Keratinocyte (primary cell): ENCODE measurements at regions not wholly inside any gene's neighbourhood (a gene's known extent, or its start where the extent isn't known, plus 50 kb on each side); places are given as distances from the start of the nearest gene placed in this dataset.

Source experiments
- DNase-seq: peaks from one replicate; pipeline ENCODE4 v3.0.0-alpha.2; 2011; ENCODE audit warnings: low read depth, missing footprints, low spot score
- FAIRE-seq: peaks from 2 replicates; lab custom pipeline; 2011; peaks lifted over from hg19 to GRCh38; lab: Jason Lieb, UNC
- H2AFZ ChIP-seq: 2 replicates; pipeline ENCODE4 v1.6.0; 2012; ENCODE audit warnings: low read length, control low read depth, inconsistent platforms; ENCODE audit not compliant: control insufficient read depth
- H3K27ac ChIP-seq: 2 replicates; pipeline ENCODE4 v1.5.1; 2011; ENCODE audit warnings: low read length; ENCODE audit not compliant: control insufficient read depth, insufficient read depth
- H3K27me3 ChIP-seq: 3 replicates; pipeline ENCODE4 v1.6.0; 2011; ENCODE audit warnings: low read length; ENCODE audit not compliant: control insufficient read depth, insufficient read depth; ENCODE audit errors: extremely low read depth
- H3K36me3 ChIP-seq, 2 experiments: 2 replicates in 1 of 2; 3 replicates in 1 of 2; pipeline ENCODE4 v1.5.1; 2011; ENCODE audit warnings: low read length in 2 of 2, mild to moderate bottlenecking in 1 of 2; ENCODE audit not compliant: control insufficient read depth in 2 of 2, insufficient read depth in 2 of 2; ENCODE audit errors: extremely low read depth in 1 of 2
- H3K4me1 ChIP-seq: 3 replicates; pipeline ENCODE4 v1.5.1; 2011; ENCODE audit warnings: low read length; ENCODE audit not compliant: control insufficient read depth, insufficient read depth; ENCODE audit errors: extremely low read depth
- H3K4me2 ChIP-seq: 3 replicates; pipeline ENCODE4 v1.6.0; 2011; ENCODE audit warnings: low read depth, low read length; ENCODE audit not compliant: control insufficient read depth, insufficient read depth; ENCODE audit errors: extremely low read depth
- H3K4me3 ChIP-seq, 3 experiments: fragments of 200-600 bp in 1 of 3; sonication (generic) in 1 of 3; 2 replicates in 2 of 3; 3 replicates in 1 of 3; pipeline ENCODE4 v1.5.1; 2011 to 2016; ENCODE audit warnings: low read length in 3 of 3, mild to moderate bottlenecking in 3 of 3, control low read depth in 2 of 3, inconsistent platforms in 1 of 3, low read depth in 1 of 3, mixed read lengths in 1 of 3, mixed run types in 1 of 3, moderate library complexity in 1 of 3; ENCODE audit not compliant: control insufficient read depth in 2 of 3, insufficient read depth in 2 of 3; ENCODE audit errors: extremely low read depth in 1 of 3
- H3K79me2 ChIP-seq: 2 replicates; pipeline ENCODE4 v1.6.0; 2012; ENCODE audit warnings: low read length; ENCODE audit not compliant: control insufficient read depth, insufficient read depth
- H3K9ac ChIP-seq: 3 replicates; pipeline ENCODE4 v1.6.0; 2011; ENCODE audit warnings: low read length; ENCODE audit not compliant: control insufficient read depth, insufficient read depth; ENCODE audit errors: extremely low read depth
- H3K9me1 ChIP-seq: 3 replicates; pipeline ENCODE4 v1.6.0; 2011; ENCODE audit warnings: low read length; ENCODE audit not compliant: control insufficient read depth, insufficient read depth; ENCODE audit errors: extremely low read depth
- H3K9me3 ChIP-seq: 2 replicates; pipeline ENCODE4 v1.5.1; 2012; ENCODE audit warnings: low read depth, low read length; ENCODE audit not compliant: control insufficient read depth
- H4K20me1 ChIP-seq: 3 replicates; pipeline ENCODE4 v1.6.0; 2011; ENCODE audit warnings: low read length; ENCODE audit not compliant: control insufficient read depth, insufficient read depth; ENCODE audit errors: extremely low read depth
- EZH2 ChIP-seq: IDR thresholded peaks from one replicate; pipeline ENCODE4 v1.6.1; 2012; ENCODE audit warnings: inconsistent platforms, mild to moderate bottlenecking, low read length, moderate library complexity
- dilution Hi-C: fragments of 300-500 bp; cut with MboI; formaldehyde crosslinking; loops from one replicate; pipeline ENCODE4 v1.7.0; 2020; ENCODE audit warnings: low sequenced_read_pairs; ENCODE audit not compliant: extremely low pct_ligation_motif_present
- TF ChIP-seq, protein P1 (sequence below), 3 experiments: IDR thresholded peaks in 1 of 3; conservative IDR thresholded peaks in 1 of 3; optimal IDR thresholded peaks in 1 of 3; 2 replicates in 2 of 3; 3 replicates in 1 of 3; pipeline versions ENCODE3 to v1.5.1; 2011; ENCODE audit warnings: low read length in 3 of 3, mild to moderate bottlenecking in 3 of 3, moderate library complexity in 2 of 3, control low read depth in 1 of 3, inconsistent platforms in 1 of 3; ENCODE audit not compliant: insufficient read depth in 2 of 3; ENCODE audit errors: extremely low read depth in 1 of 3

DNA sequence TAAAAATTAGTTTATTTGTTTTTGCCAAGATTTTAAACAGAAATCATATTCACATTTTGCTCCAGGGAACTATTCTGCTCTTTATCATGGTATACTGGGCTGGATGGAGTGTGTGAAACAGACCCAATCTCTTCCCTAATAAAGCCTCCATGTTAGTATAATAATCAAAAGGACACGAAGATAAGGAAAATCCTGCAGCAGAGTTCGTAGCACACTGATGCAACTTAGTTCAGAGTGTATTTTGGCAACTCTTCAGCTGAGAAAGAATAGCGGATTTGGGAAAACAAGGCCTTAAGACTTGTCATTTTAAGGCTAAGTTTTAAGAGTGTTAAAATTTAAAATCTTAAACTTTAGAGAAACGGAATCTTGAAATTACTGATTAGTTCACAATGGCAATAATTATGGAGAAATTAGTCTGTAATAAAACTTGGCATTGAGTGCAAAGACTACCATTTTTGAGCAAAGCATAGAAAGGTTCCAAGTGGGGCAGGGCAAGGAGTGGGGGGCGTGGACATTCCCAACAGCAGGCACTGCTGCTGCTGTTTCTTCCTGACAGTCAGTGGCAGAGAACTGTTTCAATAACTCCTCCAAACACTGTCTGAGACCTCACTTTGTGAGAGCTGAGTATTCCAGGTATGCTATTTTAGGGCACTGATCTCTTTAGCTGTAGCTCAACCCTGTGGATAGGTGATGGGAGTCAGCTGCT is 225.0 kb downstream of the HRH4 start:
- no peaks in the 10 kb centered on the region for H3K9me3 ChIP-seq
- FAIRE-seq (no peak), DNase-seq (no peak)
- H3K79me2 ChIP-seq, result no peaks in the 10 kb centered on the region
- no peaks in the 10 kb centered on the region for H4K20me1 ChIP-seq
- no peak for TF ChIP-seq EZH2
- TF ChIP-seq, protein P1, sequence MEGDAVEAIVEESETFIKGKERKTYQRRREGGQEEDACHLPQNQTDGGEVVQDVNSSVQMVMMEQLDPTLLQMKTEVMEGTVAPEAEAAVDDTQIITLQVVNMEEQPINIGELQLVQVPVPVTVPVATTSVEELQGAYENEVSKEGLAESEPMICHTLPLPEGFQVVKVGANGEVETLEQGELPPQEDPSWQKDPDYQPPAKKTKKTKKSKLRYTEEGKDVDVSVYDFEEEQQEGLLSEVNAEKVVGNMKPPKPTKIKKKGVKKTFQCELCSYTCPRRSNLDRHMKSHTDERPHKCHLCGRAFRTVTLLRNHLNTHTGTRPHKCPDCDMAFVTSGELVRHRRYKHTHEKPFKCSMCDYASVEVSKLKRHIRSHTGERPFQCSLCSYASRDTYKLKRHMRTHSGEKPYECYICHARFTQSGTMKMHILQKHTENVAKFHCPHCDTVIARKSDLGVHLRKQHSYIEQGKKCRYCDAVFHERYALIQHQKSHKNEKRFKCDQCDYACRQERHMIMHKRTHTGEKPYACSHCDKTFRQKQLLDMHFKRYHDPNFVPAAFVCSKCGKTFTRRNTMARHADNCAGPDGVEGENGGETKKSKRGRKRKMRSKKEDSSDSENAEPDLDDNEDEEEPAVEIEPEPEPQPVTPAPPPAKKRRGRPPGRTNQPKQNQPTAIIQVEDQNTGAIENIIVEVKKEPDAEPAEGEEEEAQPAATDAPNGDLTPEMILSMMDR (optimal IDR thresholded peaks at IDR 0.05 in 1 of 3, IDR thresholded peaks at IDR 0.05 in 1 of 3, conservative IDR thresholded peaks at IDR 0.05 in 1 of 3; ENCODE audit: extremely low read depth in 1 of 3, insufficient read depth in 2 of 3, low read length in 3 of 3), result no peak
- dilution Hi-C loops, result no loop called here
- no peak overlapping the region for H3K4me2 ChIP-seq
- H3K36me3 ChIP-seq, result no peaks in the 10 kb centered on the region
- no peak overlapping the region for H3K27ac ChIP-seq
- H3K9ac ChIP-seq, result no peak overlapping the region
- H3K9me1 ChIP-seq, result no peaks in the 10 kb centered on the region
- no peak overlapping the region for H2AFZ ChIP-seq
- no peak overlapping the region for H3K4me3 ChIP-seq
- no peaks in the 10 kb centered on the region for H3K4me1 ChIP-seq
- H3K27me3 ChIP-seq, result no peaks in the 10 kb centered on the region

DNA sequence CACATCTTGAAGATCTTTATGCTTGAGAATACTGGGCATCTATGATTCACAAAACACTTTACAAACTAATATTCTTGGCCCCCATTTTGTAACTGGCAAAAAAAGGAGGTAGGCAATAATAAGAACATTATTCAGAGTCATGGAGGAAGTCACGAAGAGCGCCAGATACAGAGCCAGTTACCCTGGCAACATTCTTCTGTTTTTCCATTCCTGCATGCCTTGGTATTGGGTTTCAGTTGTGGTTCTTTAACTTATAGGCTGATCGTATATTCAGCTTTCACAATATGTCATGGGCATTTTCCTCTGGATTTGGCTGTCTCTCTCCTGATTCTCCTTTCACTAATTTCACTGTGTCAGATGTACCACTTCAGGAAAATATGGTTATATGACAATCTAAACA is 234.7 kb downstream of the HRH4 start:
- TF ChIP-seq EZH2, result no peak
- TF ChIP-seq, protein P1 (optimal IDR thresholded peaks at IDR 0.05 in 1 of 3, IDR thresholded peaks at IDR 0.05 in 1 of 3, conservative IDR thresholded peaks at IDR 0.05 in 1 of 3; ENCODE audit: extremely low read depth in 1 of 3, insufficient read depth in 2 of 3, low read length in 3 of 3), result no peak
- H3K27ac ChIP-seq, result no peak overlapping the region
- no peak overlapping the region for H3K9ac ChIP-seq
- H2AFZ ChIP-seq, result no peak overlapping the region
- no peak for FAIRE-seq
- H3K9me1 ChIP-seq, result no peaks in the 10 kb centered on the region
- no peak for DNase-seq
- no peaks in the 10 kb centered on the region for H4K20me1 ChIP-seq
- no peaks in the 10 kb centered on the region for H3K79me2 ChIP-seq
- dilution Hi-C loops, result no loop called here
- H3K4me3 ChIP-seq, result no peak overlapping the region
- H3K4me2 ChIP-seq, result no peak overlapping the region
- H3K4me1 ChIP-seq, result no peaks in the 10 kb centered on the region
- no peaks in the 10 kb centered on the region for H3K9me3 ChIP-seq
- H3K36me3 ChIP-seq, result no peaks in the 10 kb centered on the region
- H3K27me3 ChIP-seq, result no peaks in the 10 kb centered on the region
